Upper lobe of left lung (tissue), 4 donors: ENCODE measurements at regions not wholly inside any gene's neighbourhood (a gene's known extent, or its start where the extent isn't known, plus 50 kb on each side); places are given as distances from the start of the nearest gene placed in this dataset.

Experiments used
- CTCF ChIP-seq, 6 experiments: fragments of 450-650 bp in 4 of 6; fragments of 200-600 bp in 2 of 6; sonication (generic) in 2 of 6; IDR thresholded peaks; one replicate each; pipeline ENCODE4 v1.5.1; 2016 to 2019; ENCODE audit warnings: antibody characterized with exemption in 6 of 6
- POLR2A ChIP-seq, 4 donors: fragments of 450-650 bp; IDR thresholded peaks; one replicate each; pipeline ENCODE4 v1.5.1; 2016 to 2017; ENCODE audit warnings: antibody characterized with exemption in 4 of 4, mild to moderate bottlenecking in 2 of 4

- TF ChIP-seq CTCF (IDR thresholded peaks at IDR 0.05) (no peak), POLR2A (IDR thresholded peaks at IDR 0.05) (no peak)
Measured at GRCh38 chr2:56912490-56912889, 728.7 kb downstream of the CCDC85A start.
